MCF 10A (cell line): ENCODE measurements at regions not wholly inside any gene's neighbourhood (a gene's known extent, or its start where the extent isn't known, plus 50 kb on each side); places are given as distances from the start of the nearest gene placed in this dataset.
A peak's percentile ranks its signal among the peaks of the same experiment; 100 is the strongest.

ENCODE experiments used
- BruUV-seq: library from RNA; stranded (reverse); fragments of 400-500 nt; replicated peaks from 2 replicates; lab custom pipeline; 2021; lab: Mats Ljungman, UMichigan
- CTCF ChIA-PET: fragments of 300-600 bp; sonication (Branson Sonifier 250); formaldehyde crosslinking; extraction: SDS; loops from one replicate; lab custom pipeline; 2021; ENCODE audit warnings: antibody characterized with exemption, inconsistent platforms; lab: Yijun Ruan, JAX
- POLR2A ChIA-PET: fragments of 300-600, 350-650 bp; sonication (Branson Sonifier 250); formaldehyde crosslinking; extraction: SDS; loops from one replicate; lab custom pipeline; 2020; ENCODE audit warnings: antibody characterized with exemption, inconsistent platforms; lab: Yijun Ruan, JAX
- DNase-seq: peaks from one replicate; pipeline ENCODE4 v3.0.0-alpha.2; 2018; ENCODE audit not compliant: unreplicated experiment
- H3K27ac Mint-ChIP-seq: one replicate; pipeline ENCODE4 v1.8.0; 2022; ENCODE audit warnings: mild to moderate bottlenecking, low read depth, mixed read lengths; ENCODE audit not compliant: unreplicated experiment
- H3K27me3 Mint-ChIP-seq: one replicate; pipeline ENCODE4 v1.8.0; 2022; ENCODE audit warnings: mixed read lengths; ENCODE audit not compliant: insufficient read depth, unreplicated experiment
- H3K36me3 Mint-ChIP-seq: one replicate; pipeline ENCODE4 v1.8.0; 2022; ENCODE audit warnings: mild to moderate bottlenecking, moderate library complexity, mixed read lengths; ENCODE audit not compliant: insufficient read depth, unreplicated experiment
- H3K4me1 Mint-ChIP-seq: one replicate; pipeline ENCODE4 v1.8.0; 2022; ENCODE audit warnings: mixed read lengths; ENCODE audit not compliant: insufficient read depth, unreplicated experiment
- H3K4me3 Mint-ChIP-seq: one replicate; pipeline ENCODE4 v1.8.0; 2022; ENCODE audit warnings: mild to moderate bottlenecking, moderate library complexity, mixed read lengths; ENCODE audit not compliant: unreplicated experiment
- H3K9me3 Mint-ChIP-seq: one replicate; pipeline ENCODE4 v1.8.0; 2022; ENCODE audit warnings: mixed read lengths; ENCODE audit not compliant: unreplicated experiment
- CTCF ChIP-seq: fragments of 200-600 bp; IDR thresholded peaks from one replicate; pipeline ENCODE4 v1.8.0; 2022; ENCODE audit warnings: antibody characterized with exemption, mild to moderate bottlenecking; ENCODE audit not compliant: unreplicated experiment
- intact Hi-C: fragments of 100-400 bp; cut with micrococcal nuclease; formaldehyde crosslinking; loops from 2 replicates; pipeline ENCODE4 v1.14.1; 2022

GRCh38 chrX:13254076-13254785, 65.6 kb downstream of the ATXN3L start:
- Mint-ChIP-seq H3K9me3 (peaks cover 7% of the 10 kb centered on the region), H3K27ac (no peak overlapping the region), H3K27me3 (peaks cover 27% of the 10 kb centered on the region), H3K4me1 (no peaks in the 10 kb centered on the region), H3K4me3 (no peak overlapping the region), H3K36me3 (peaks cover 4% of the 10 kb centered on the region)
- ChIA-PET CTCF (interaction anchor here (0.6 to 3.3 kb wide), 8 partner anchors 9 to 350 kb away, joined by 3 to 19 read pairs (median 4); no protein-coding TSS in a partner anchor), POLR2A (interaction anchor here (0.6 to 2.1 kb wide), 4 partner anchors 15 to 234 kb away, joined by 3 to 7 read pairs (median 4); no protein-coding TSS in a partner anchor)
- DNase-seq, result peak; percentile 76
- no peak for TF ChIP-seq CTCF
- no TSS peak for BruUV-seq
- intact Hi-C loops, result loop anchor here (1.0 kb wide), 1 partner anchor 234 kb away; no protein-coding TSS in a partner anchor

- Mint-ChIP-seq H3K4me1 (no peaks in the 10 kb centered on the region), H3K27ac (no peak overlapping the region), H3K27me3 (peaks cover 27% of the 10 kb centered on the region), H3K9me3 (peaks cover 7% of the 10 kb centered on the region), H3K36me3 (peaks cover 4% of the 10 kb centered on the region), H3K4me3 (no peak overlapping the region)
- no peak for TF ChIP-seq CTCF
- DNase-seq, result no peak
- BruUV-seq, result no TSS peak
- ChIA-PET CTCF (interaction anchor here (1.5 to 3.3 kb wide), 2 partner anchors 87 to 235 kb away, joined by 3 to 19 read pairs; no protein-coding TSS in a partner anchor), POLR2A (no interaction called here)
- intact Hi-C loops, result no loop called here
Observed at GRCh38 chrX:13253223-13253622, 66.6 kb downstream of the ATXN3L start.

- peaks cover 7% of the 10 kb centered on the region for H3K9me3 Mint-ChIP-seq
- H3K4me3 Mint-ChIP-seq, result no peak overlapping the region
- peaks cover 27% of the 10 kb centered on the region for H3K27me3 Mint-ChIP-seq
- no peaks in the 10 kb centered on the region for H3K4me1 Mint-ChIP-seq
- peaks cover 4% of the 10 kb centered on the region for H3K36me3 Mint-ChIP-seq
- ChIA-PET POLR2A (no interaction called here), CTCF (interaction anchor here (1.5 to 3.3 kb wide), 2 partner anchors 87 to 236 kb away, joined by 3 to 19 read pairs; no protein-coding TSS in a partner anchor)
- no peak for TF ChIP-seq CTCF
- DNase-seq, result no peak
- no peak overlapping the region for H3K27ac Mint-ChIP-seq
- no TSS peak for BruUV-seq
- intact Hi-C loops, result no loop called here
Observed at GRCh38 chrX:13252726-13253125, 67.1 kb downstream of the ATXN3L start.

- Mint-ChIP-seq H3K27ac (no peak overlapping the region), H3K4me1 (no peaks in the 10 kb centered on the region), H3K9me3 (peaks cover 7% of the 10 kb centered on the region), H3K4me3 (no peak overlapping the region), H3K36me3 (peaks cover 4% of the 10 kb centered on the region), H3K27me3 (peaks cover 36% of the 10 kb centered on the region)
- peak; percentile 27 for DNase-seq
- intact Hi-C loops, result no loop called here
- BruUV-seq, result no TSS peak
- no peak for TF ChIP-seq CTCF
- ChIA-PET POLR2A (no interaction called here), CTCF (no interaction called here)
Observed at GRCh38 chrX:13250826-13251580, 68.8 kb downstream of the ATXN3L start.
